ENCODE measurements at regions not wholly inside any gene's neighbourhood (a gene's known extent, or its start where the extent isn't known, plus 50 kb on each side); places are given as distances from the start of the nearest gene placed in this dataset.
"Not testable (repeated sequence)": the region's sequence is repeated elsewhere in the genome, so short reads cannot be mapped to it uniquely, and the experiment has no call there.

DNA sequence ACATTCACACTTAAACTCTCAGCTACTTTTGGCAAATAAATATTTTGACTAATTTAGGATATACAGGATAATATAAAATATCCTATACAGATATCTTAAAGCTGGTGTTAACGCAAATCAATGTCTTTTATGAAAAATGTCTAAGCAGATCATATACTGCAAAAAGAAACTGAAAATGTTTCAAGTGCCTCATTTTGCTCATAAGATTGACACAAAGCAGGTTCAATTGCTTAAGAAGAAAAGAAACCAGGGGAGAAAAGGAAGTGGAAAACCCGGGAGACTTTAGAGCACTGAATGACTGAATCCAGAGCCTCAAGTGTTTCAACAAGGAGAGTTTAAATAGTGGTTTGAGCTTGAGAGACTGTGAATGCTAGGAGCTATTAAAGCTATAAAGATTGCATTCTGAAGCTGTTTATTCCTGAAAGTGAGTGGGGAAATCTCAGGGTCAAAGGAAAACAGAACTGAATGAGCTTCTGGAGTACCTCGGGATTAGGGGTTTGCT lies 1943.0 kb downstream of the MRPL39 start:
- DNase-seq = no peak

- DNase-seq = no peak
These were observed 1946.7 kb downstream of the MRPL39 start for GRCh38 chr21:23660560-23660959.

- DNase-seq = no peak
These were observed 1962.5 kb downstream of the MRPL39 start for GRCh38 chr21:23644768-23645167.

GRCh38 chr21:23639721-23640120 lies 1967.6 kb downstream of the MRPL39 start:
- no peak for DNase-seq

- no peak for DNase-seq
These were observed 1969.1 kb downstream of the MRPL39 start for GRCh38 chr21:23638131-23638695.

DNA sequence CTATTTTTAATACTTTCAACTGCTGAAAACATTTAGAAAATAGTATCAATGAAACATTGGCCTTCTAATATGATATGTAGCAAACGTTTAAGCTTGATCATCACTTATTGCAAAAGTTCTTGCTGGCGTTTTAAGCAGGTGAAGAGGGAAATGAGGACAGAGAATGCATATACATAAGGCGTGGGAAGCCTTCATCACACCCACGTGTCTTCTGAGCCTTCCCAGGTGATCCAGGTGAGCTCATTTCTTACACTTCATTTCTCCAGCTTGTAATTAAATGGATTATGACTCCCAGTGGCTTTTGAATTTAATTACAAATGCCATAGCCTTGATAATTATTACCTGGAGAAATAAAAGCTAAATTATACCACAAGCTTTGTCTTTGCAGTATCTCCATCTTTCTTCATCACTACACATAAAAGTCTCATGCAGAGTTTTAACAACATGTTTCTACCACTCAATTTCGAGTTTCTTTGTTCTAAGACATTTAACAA lies 1973.8 kb downstream of the MRPL39 start:
- no peak for DNase-seq

GRCh38 chr21:23624281-23624680 lies 1983.0 kb downstream of the MRPL39 start:
- no peak for DNase-seq

GRCh38 chr21:23613014-23613413 lies 1994.3 kb downstream of the MRPL39 start:
- DNase-seq = no peak

- no peak for DNase-seq
These were observed 1995.1 kb downstream of the MRPL39 start for GRCh38 chr21:23612210-23612609.

GRCh38 chr21:23607782-23608431 lies 1999.4 kb downstream of the MRPL39 start:
- no peak for DNase-seq

DNA sequence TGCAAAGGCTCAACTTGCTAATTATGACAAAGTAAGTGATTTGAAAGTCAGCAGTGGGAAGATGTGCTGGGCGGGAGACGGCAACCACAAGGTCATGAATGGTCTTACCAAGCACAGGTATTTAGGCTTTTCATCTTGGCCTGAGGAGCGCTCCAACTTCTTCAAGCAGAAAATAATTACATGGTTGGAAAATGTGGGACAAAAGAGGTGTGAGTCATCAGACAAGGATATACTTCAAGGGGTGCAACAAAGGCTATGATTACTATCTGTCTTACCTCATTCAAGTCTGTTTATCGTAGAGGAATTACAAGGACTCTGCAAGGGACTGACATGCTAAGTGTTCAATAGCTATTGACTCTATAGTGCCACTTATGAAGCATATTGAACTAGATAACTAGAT lies 2005.7 kb downstream of the MRPL39 start:
- no peak for DNase-seq

GRCh38 chr21:23593582-23593981 lies 2013.7 kb downstream of the MRPL39 start:
- no peak for DNase-seq

- DNase-seq = no peak
These were observed 2021.9 kb downstream of the MRPL39 start for GRCh38 chr21:23585419-23585818.

- no peak for DNase-seq
These were observed 2027.7 kb downstream of the MRPL39 start for GRCh38 chr21:23579573-23579972.

- no peak for DNase-seq
These were observed 2029.3 kb downstream of the MRPL39 start for GRCh38 chr21:23578027-23578426.

GRCh38 chr21:23574932-23575331 lies 2032.3 kb downstream of the MRPL39 start:
- no peak for DNase-seq

GRCh38 chr21:23548924-23549323 lies 2058.4 kb downstream of the MRPL39 start:
- not testable (repeated sequence) for DNase-seq

DNA sequence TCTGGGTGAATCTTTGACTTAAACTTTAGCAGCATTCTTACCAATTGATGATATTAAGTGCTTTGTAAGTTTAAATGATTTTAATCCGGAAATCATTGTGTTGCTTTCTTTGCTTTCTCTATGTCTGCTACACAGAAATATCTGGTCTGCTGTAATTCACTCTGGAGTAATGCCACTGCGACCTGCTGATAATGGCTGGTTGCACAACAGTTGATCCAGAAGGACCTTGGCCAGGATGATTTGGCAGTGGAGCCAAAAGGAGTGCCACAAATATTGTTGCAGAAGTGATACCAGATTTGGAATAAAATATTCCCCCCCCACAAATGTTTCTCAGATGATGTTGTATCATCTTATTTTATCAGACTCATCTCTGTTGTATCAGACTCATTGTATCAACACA lies 2063.9 kb downstream of the MRPL39 start:
- no peak for DNase-seq

- no peak for DNase-seq
These were observed 2065.2 kb downstream of the MRPL39 start for GRCh38 chr21:23542097-23542496.

GRCh38 chr21:23541571-23541970 lies 2065.7 kb downstream of the MRPL39 start:
- DNase-seq = no peak

- no peak for DNase-seq
These were observed 2072.4 kb downstream of the MRPL39 start for GRCh38 chr21:23534850-23535249.

DNA sequence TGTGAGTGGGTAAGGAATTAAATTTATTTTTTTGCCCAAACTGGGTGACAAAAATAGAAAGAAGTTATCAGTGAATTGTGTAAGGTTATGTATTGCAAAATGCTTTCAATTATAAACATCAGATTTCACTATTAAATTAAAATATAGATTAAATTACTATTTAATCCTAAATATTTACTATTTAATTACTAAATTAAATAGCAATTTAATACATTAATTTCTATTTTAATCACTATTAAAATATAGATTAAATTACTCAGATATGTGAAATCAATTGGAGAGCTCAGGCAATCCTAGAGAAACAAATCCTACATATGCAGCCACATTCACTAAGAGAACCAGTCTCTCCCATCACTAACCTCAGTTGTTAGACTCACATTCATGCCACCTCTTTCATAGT lies 2075.8 kb downstream of the MRPL39 start:
- DNase-seq = no peak

GRCh38 chr21:23524685-23525084 lies 2082.6 kb downstream of the MRPL39 start:
- DNase-seq = no peak

DNA sequence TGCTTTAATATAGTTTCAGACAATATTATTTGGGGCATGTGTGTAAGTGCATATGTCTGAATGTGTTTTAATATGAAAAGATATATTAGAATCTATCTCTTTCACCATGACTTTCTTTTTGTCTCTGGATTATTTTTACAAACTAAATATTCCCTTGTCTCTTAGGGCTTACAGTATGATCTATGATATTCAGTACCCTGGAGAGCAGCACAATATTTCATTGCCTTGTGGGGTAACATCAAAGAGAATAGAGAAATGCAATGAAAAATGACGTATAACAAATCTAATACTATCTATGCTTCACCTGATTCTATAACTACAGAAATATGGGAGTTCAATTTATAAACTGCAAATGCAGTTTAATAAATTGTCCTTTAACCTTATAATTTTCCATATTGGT lies 2084.5 kb downstream of the MRPL39 start:
- no peak for DNase-seq

GRCh38 chr21:23507501-23507900 lies 2099.8 kb downstream of the MRPL39 start:
- DNase-seq = no peak

Measured in right hindlimb (tissue), 1 donor.